Peyer's patch (tissue), 4 donors: ENCODE measurements at regions not wholly inside any gene's neighbourhood (a gene's known extent, or its start where the extent isn't known, plus 50 kb on each side); places are given as distances from the start of the nearest gene placed in this dataset.

Source experiments
- POLR2A ChIP-seq, 2 donors: fragments of 450-650 bp; IDR thresholded peaks; one replicate each; pipeline ENCODE4 v1.5.1; 2017; ENCODE audit warnings: antibody characterized with exemption in 2 of 2, mild to moderate bottlenecking in 2 of 2, moderate library complexity in 2 of 2
- TF ChIP-seq, protein P1 (sequence below), 6 experiments: fragments of 450-650 bp in 4 of 6; fragments of 200-600 bp in 2 of 6; sonication (generic) in 1 of 6; IDR thresholded peaks; one replicate each; pipeline ENCODE4 v1.5.1; 2017 to 2019; ENCODE audit warnings: antibody characterized with exemption in 6 of 6, mild to moderate bottlenecking in 3 of 6, moderate library complexity in 1 of 6

DNA sequence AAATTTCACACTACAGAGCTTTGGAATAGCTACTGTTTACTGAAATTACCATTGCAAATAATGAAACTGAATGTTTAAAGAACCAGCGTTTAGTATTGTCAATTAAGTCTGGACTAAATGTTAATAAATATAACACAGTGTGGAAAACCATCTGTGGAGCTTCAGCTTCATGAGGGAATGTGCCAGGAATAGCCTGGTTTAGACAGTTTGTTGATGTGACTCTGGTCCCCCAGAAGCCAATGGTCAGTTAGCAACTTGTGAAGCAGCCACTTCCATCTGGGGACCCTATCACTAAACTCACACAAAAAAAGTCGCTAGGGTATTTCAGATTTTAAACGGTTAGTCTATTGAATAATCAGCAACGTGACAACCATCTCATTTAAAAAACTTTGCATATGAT lies 207.8 kb downstream of the RAMP3 start:
- no peak for TF ChIP-seq POLR2A (IDR thresholded peaks at IDR 0.05)
- TF ChIP-seq, protein P1, sequence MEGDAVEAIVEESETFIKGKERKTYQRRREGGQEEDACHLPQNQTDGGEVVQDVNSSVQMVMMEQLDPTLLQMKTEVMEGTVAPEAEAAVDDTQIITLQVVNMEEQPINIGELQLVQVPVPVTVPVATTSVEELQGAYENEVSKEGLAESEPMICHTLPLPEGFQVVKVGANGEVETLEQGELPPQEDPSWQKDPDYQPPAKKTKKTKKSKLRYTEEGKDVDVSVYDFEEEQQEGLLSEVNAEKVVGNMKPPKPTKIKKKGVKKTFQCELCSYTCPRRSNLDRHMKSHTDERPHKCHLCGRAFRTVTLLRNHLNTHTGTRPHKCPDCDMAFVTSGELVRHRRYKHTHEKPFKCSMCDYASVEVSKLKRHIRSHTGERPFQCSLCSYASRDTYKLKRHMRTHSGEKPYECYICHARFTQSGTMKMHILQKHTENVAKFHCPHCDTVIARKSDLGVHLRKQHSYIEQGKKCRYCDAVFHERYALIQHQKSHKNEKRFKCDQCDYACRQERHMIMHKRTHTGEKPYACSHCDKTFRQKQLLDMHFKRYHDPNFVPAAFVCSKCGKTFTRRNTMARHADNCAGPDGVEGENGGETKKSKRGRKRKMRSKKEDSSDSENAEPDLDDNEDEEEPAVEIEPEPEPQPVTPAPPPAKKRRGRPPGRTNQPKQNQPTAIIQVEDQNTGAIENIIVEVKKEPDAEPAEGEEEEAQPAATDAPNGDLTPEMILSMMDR (IDR thresholded peaks at IDR 0.05), result no peak
